HG03520 (cell line): ENCODE measurements at regions not wholly inside any gene's neighbourhood (a gene's known extent, or its start where the extent isn't known, plus 50 kb on each side); places are given as distances from the start of the nearest gene placed in this dataset.

ENCODE experiments used
- ATAC-seq: cut with Tn5 transposase; IDR thresholded peaks from one replicate; pipeline ENCODE4 v1.9.1; 2021; ENCODE audit warnings: mild to moderate bottlenecking, moderate library complexity; ENCODE audit not compliant: unreplicated experiment

DNA sequence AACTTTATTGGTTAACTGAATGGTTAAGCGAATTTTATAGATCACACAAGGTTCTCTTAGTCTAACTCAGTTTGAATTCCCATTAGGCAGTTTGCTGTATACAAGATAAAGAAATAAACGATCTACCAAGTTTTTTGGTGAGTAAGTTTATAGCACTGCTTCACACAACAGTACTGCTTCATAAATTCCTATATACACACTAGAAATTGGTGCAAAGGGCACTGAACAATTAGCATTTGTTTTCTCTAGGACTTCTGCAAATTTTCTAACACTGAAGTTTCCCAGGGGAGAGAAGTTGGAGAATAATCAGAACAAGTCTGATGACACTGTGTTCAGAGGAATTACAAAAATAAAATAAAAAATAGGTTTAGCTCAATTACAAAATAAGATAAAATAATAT lies 1138.8 kb upstream of the PCDH9 start:
- ATAC-seq = no peak

DNA sequence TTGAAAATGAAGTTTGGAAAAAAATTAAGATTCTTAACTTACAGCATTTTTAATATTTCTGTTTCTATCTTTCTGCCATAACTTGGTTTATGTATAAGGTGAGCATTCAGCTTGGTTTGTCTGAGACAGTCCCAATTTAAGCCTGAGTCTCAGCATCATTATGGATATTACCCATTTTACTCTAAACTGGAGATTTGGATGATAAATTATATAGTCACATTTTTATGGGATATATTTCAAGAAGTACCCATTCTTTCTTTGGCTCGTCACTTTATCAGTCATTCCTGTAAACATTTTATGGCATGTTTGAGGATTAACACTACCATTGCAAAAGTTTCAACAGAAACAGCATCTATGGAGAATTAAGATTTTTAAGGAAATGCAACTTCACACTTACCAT lies 1129.0 kb upstream of the PCDH9 start:
- ATAC-seq = no peak

DNA sequence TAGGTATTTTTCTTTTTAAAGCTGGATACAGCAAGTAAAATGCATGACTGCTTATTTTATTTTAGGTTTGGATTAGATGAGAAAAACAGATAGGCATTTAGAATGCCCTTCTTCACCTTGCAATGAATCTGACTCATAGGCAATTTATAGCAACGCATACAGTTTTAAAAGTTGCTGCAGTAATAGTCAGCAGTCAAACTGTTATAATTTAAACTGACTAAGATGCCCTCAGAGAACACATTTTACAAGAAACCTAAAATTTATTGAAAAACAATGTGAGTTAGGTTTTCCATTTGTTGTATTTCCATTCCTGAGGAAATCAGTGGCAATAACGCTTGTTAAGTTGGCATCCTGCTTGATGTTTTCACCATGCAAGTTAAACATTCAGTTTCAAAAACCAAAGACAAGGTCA lies 1128.2 kb upstream of the PCDH9 start:
- no peak for ATAC-seq

DNA sequence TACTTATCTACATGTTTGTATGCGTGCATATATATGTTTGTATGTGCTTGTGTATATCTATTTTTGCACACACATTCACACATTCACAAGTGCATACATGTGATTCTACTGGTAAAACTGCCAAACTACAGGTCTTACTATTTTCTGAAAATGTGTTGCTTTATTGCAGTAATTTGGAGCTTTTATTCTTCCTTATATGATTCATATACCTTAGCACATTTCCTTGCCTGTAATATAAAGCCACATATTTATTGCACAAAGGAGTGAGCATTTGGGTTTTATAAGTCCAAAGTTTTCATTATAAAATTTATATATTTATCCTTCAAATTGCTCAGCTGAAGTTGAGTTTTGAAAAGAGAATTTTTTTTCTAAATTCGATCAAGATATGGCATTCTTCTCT lies 1120.4 kb upstream of the PCDH9 start:
- ATAC-seq = no peak

DNA sequence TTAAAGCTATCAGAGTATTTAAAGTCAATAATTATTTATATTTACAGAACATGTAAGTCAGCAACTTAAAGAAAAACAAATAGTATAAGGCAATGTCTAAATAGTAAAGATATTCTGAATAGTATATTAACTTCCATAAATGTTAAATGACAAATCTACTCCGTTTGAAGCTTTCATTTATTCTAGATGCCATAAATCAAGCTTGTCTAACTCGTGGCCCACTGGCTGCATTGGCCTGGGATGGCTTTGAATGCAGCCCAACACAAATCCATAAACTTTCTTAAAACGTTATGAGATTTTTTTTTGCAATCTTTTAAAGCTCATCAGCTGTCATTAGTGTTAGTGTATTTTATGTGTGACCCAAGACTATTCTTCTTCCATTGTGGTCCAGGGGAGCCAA lies 1117.1 kb upstream of the PCDH9 start:
- ATAC-seq = no peak

DNA sequence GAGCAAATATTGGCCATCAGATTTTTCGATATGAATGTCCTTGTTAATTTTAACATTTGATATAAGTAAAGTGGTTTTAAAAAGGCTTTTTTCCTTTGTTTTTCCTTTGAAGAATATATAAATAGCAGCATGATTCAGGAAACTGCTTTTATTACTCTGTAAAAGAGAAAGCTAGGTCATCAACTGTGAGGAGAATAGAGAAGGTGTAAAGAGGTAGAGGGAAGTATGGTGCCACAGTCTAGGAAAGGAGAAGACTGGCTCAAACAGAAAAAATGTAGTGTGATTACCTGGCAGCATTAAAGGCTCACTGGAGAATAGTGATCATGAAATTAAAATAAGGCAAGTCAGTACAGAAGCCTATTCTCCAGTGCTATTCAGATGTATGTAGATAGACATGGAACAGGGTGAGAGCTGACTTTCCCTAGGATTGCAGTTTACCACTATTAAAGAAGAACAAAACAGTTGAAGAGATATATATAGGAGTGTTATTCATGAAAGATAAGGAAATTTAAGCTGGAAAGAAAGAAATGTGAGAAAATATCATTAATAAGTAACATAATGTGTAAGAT lies 1115.9 kb upstream of the PCDH9 start:
- ATAC-seq = no peak

DNA sequence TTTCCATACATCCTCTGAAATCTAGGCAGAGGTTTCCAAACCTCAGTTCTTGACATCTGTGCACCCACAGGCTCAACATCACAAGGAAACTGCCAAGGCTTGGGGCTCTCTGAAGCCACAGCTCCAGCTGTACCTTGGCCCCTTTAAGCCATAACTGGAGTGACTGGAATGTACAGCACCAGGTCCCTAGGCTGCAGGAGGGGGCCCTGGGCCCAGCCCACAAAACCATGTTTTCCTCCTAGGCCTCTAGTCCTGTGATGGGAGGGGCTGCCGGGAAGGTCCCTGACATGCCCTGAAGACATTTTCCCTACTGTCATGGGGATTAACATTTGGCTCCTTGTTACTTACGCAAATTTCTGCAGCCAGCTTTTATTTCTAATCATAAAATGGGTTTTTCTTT lies 1093.0 kb upstream of the PCDH9 start:
- ATAC-seq = no peak

DNA sequence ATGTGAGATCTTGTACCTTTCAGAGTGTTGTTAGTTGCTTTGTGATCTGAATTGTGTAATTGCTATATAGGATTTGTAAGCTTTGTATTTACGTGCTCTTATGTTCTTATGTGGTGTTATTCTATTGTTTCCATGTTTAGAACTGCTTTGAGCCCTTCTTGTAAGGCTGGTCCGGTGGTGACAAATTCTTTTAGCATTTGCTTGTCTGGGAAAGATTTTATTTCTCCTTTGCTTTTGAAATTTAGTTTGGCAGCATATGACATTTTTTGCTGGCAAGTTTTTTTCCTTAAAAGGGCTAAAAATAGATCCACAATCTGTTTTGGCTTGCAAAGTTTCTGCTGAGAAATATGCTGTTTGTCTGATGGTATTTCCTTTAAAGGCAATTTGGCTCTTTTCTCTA lies 1089.2 kb upstream of the PCDH9 start:
- ATAC-seq = no peak

DNA sequence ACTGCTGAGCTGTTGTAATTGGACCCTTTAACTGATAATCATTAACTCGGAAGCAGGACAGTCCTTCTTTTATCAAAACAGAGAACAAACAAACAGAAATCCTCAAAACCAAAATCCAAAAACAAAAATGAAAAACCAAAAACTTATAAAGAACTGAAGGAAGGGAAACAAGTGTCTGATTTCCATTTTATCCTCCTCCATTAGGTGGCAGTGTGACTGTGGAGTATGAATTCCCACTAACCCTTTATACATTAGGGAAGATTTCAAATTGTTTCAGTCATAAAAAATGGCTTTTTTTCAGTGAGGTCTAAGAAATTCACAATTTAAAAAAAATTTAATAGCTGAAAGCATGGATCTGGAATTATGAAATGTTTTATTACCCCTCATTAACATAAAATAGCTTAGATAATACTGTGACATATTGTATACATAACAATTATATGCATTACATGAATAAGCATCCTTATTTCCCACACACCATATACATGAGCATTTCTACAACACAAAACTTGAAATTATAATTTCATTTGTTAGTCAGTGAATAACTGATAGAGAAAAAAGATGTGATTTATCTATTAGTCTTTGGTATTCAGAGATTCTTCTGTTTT lies 1074.3 kb upstream of the PCDH9 start:
- peak; percentile 78 for ATAC-seq

DNA sequence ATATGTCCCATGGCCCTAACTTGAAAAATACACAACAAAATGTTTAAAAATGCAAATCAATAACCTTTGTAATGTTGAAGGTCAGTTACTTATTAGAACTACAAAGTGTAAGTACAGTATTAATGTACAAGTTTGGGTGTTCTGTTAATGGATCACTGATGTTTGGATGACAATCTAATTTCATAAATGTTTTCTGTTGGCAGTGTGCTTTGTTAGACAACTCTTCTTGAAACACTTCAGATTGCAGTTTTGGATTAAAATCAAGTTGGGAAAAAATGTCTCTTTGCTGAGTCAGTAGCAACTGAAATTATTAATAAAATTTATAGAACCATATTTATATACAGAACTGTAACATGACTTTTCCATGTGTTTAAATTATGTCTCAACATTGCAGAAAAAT lies 1063.5 kb upstream of the PCDH9 start:
- ATAC-seq = no peak

DNA sequence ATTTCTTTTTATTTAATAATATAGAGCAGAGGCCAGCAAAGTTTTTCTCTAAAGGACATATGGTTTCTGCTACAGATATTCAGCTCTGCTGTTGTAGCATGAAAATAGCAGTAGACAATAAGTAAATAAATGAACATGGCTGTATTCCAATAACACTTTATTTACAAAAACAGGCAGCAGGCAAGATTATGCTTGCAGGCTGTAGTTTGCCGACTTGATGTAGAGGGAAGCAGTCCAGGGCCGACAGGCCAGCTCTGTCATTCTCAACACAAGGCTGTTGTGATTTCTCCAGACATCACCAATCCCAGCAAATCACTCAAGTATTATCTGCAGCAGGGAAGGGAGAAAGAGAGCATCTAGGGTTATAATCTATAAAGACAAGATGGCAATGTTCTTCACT lies 1062.5 kb upstream of the PCDH9 start:
- ATAC-seq = no peak

DNA sequence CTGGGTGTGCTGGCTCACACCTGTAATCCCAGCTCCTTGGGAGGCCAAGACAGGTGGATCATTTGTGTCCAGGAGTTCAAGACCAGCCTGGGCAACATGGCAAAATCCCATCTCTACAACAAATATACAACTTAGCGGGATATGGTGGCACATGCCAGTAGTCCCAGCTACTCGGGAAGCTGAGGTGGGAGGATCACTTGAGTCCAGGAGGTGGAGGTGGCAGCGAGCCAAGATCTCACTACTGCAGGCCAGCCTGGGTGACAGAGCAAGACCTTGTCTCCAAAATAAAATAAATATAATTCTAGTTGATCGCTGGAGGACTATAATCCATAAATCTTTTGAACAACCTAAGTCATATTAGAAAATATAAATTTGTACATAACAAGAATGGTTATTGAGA lies 1061.5 kb upstream of the PCDH9 start:
- ATAC-seq = no peak

DNA sequence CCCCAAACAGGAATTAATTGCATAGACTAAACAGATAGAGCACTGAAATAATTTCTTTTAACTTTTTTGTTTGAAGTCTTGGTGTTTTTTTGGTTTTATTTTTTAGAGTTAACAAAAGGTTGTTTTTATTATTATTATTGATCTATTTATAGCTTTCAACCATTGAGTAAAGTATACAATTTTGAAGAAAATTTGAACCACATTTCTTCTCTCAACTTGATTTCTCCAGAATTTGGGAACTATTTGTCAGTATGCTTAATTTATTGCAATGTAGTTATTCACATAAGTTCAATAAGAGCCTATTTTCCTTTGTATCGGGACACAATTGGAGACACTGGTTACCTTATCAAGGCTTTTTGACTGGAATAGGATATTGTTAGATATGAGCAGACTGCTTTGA lies 1045.6 kb upstream of the PCDH9 start:
- ATAC-seq = no peak

DNA sequence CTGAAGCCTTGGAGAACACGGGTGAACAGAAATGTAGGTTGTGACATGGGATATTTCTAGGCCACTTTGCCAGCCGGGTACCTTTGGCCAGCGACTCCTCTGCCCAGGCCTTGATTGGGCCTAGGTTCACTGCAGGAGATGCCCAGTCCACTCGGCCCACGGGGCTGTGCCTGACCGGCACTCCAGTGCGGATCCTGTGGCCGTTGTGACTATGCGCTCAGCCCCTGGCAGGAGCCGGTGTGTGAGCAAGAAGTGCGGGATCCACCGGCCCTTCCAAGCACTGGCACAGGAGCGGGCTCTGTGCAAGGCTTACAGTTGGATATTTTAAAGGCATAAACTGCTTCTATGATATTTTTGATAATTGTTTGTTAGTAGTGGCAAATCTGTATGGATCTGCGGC lies 1042.5 kb upstream of the PCDH9 start:
- no peak for ATAC-seq

DNA sequence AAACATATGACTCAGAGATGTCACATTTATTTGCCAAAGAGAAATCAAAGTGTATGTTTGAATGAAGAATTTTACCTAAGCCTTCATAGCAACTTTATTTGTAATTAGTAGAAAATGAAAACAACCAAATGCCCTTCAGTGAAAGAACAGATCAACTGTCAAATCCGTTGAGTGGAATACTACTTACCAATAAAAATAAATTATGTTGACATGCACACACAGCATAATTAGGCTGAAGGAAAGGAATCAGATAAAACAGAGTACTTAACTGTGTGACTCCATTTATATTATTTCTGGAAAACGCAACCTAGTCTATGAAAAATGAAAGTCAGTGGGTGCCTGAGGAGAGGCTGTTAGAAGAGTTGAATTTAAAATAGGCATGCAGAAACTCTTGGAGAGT lies 1034.6 kb upstream of the PCDH9 start:
- no peak for ATAC-seq

DNA sequence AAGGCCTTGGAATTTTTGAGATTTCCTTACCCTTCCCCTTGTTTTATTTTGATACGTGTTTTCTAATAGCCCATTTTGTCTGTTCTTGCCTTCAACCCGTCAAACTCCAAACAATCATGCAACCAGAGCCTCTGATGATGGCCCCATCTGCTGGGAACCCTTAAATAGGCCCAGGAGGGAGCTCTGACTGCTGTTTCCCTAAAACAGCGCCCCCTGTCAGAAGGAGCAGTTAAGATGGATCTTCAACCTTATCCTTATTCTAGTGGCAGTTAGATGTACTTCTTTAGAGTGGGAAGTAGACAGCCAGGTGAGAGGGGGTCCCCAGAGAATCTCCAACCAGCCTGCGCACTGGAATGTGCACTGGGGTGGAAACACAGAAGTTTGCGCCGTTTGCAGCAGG lies 1031.0 kb upstream of the PCDH9 start:
- no peak for ATAC-seq

DNA sequence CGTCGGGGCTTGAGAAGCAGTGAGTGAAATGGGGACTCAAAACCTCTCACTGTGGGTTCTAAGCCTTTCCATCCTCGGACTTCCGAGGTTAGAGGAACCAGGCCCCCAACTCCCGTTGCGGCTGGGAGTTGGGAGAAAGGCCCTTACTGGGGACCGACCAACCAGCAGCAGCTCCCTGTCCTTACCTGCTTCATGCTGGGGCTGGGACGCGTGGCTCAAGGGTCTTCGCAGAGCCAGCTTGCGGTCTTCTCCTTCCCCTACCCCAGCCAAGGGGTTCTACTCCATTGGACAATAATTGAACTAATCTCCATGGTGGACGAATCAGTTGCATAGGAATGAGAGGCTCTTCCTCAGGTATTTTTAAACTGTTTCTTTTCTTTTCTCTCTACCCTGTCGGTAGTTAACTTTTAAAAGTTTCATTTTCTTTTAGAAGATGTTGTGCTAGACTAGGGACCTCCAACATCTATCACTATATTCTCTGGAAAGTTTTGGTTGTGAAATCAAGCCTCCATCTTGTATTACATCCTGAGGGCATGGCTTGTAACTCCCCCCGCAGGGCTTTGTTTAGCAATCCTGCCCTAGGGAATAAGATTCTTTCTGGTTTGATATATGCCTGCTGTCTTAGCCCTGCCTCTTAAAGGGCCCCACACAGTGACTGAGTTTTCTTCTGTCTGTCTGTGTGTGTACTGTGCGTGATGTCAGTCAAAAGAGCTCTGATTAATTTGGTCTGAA lies 1027.1 kb upstream of the PCDH9 start:
- no peak for ATAC-seq

DNA sequence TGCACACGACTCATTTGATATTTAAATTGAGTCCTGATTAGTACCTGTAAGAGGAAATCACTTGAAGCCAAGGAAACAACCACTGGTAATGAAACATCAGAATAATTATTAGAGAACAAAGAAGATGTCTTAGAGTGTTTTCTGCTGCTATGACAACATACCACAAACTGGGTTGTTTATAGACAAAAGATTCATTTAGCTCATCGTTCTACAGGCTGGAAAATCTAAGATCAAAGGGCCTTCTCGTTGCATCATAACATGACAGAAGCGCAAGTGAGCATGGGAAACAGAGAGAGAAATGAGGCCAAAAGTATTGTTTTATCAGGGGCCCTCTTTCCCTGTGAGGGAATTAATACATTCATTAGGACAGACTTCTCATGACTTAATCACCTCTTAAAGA lies 1024.0 kb upstream of the PCDH9 start:
- ATAC-seq = no peak

DNA sequence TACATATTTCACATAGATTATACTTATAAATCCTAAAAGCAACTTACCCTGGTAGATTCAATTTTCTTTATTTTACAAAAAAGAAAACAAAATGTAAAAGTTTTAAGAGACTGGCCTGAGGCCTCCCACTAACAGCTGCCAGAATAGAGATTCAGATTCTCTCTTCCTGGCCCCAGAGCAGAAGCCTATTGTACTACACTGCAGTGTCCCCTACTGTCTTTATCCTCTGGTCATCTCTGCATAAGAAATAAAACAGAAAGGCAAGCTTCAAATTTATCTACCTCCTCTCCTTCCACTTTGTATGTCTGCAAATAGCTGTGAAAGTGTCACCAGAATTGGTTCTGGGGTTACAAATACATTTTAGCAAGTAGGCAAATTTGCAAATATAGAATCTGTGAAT lies 1004.1 kb upstream of the PCDH9 start:
- ATAC-seq = no peak

DNA sequence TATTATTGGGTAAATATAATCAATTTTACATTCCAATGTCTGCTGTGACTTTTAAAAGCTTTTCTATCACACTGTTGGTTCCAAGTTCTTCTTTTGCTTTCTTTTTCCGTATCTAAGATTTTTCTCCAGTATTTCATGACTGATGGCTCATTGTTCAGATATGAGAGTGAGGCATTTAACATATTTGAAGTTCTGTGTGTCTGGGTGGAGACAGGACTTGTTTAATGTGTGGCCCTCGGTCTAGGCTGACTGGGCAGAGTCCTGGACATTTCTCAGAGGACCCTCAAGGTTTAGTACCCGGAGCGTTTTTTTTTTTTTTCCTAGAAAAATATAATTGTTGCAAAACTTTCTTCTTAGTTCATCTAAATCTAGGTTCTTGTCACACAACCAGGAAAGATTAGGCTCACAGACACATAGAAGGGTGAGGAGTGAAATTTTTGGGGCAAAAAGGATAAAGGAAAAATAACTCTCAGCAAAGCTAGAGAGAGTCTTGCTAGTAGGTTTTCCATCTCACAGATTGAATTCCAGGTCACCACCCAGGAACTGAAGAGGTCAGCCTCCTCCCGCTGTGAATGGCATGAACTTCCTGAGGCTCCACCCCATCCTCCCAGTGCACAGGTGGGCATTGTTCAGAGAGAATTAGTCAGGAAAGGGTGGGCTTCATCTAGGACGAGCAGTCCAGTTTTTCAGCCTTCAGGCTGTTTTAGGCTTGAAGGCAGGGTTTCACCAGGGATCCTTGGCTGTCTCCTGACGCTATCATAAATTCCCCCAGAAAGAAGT lies 1002.4 kb upstream of the PCDH9 start:
- ATAC-seq = no peak

DNA sequence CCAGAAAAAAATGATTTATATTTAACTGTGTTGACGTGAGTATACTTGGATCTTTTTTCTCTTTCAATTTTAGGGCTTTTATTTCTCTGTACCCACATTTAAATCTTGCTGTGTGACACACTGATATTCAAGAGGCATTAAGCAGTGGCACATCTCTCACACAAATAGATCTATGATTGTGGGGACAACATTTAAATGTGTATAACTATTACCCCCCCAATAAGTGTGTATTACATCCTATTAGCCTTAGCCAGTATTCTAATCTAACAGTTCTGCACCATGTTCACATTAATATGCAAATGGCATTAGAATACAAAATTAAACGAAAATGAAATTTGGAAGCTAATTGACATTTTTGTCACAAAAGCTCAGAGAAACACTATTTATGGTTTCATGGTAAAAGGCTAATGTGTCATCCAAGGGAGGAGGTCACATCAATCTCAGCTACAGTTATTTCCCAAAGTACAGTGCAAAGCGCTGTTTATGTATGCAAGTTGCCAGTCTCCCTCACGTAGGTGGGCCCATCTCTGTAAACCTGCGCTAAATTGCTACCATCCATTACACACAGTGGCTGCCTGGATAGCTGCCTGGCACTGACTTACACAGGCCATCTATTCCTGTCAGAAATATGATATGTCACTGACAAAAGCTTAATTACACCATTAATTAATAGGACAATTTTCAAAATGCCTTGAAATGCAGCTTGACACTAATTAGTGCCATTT lies 984.7 kb upstream of the PCDH9 start:
- no peak for ATAC-seq
